CD8-positive, alpha-beta memory T cell (primary cell): ENCODE measurements at regions not wholly inside any gene's neighbourhood (a gene's known extent, or its start where the extent isn't known, plus 50 kb on each side); places are given as distances from the start of the nearest gene placed in this dataset.

Experiments
- CTCF ChIA-PET: fragments of 350-600 bp; sonication (Branson Sonifier 250); formaldehyde crosslinking; loops from one replicate; lab custom pipeline; 2021; ENCODE audit warnings: antibody characterized with exemption; lab: Charles Lee
- POLR2A ChIA-PET: fragments of 350-600 bp; sonication (Branson Sonifier 250); formaldehyde crosslinking; loops from one replicate; lab custom pipeline; 2021; ENCODE audit warnings: antibody characterized with exemption; lab: Charles Lee
- DNase-seq, 5 donors: peaks; one replicate each; pipeline versions ENCODE4 v3.0.0 to v3.0.0-alpha.2; 2020 to 2022; ENCODE audit warnings: mixed read lengths in 1 of 5
- H3K27ac ChIP-seq: one replicate; pipeline ENCODE4 v1.7.0; 2013; ENCODE audit warnings: low read depth, mild to moderate bottlenecking, low read length, moderate library complexity
- H3K27me3 ChIP-seq: 2 replicates; pipeline ENCODE4 v1.7.0; 2013; ENCODE audit warnings: low read length, mild to moderate bottlenecking; ENCODE audit not compliant: insufficient read depth, poor library complexity, severe bottlenecking
- H3K36me3 ChIP-seq: 2 replicates; pipeline ENCODE4 v1.7.0; 2013; ENCODE audit warnings: mild to moderate bottlenecking, low read length, moderate library complexity; ENCODE audit not compliant: insufficient read depth
- H3K4me1 ChIP-seq: 2 replicates; pipeline ENCODE4 v1.7.0; 2013; ENCODE audit warnings: mild to moderate bottlenecking, low read length, moderate library complexity; ENCODE audit not compliant: insufficient read depth
- H3K4me3 ChIP-seq: 2 replicates; pipeline ENCODE4 v1.7.0; 2013; ENCODE audit warnings: mild to moderate bottlenecking, low read length
- H3K9me3 ChIP-seq: 2 replicates; pipeline ENCODE4 v1.7.0; 2013; ENCODE audit warnings: mild to moderate bottlenecking, low read length
- H3K27ac Mint-ChIP-seq, 8 donors: one replicate each; pipeline ENCODE4 v1.8.0; 2020 to 2021; ENCODE audit warnings: mixed read lengths in 8 of 8, mild to moderate bottlenecking in 6 of 8, inconsistent platforms in 3 of 8, moderate library complexity in 3 of 8
- H3K27me3 Mint-ChIP-seq, 2 donors: one replicate each; pipeline ENCODE4 v1.8.0; 2020 to 2021; ENCODE audit warnings: mixed read lengths in 2 of 2, mild to moderate bottlenecking in 1 of 2, moderate library complexity in 1 of 2
- H3K36me3 Mint-ChIP-seq, 3 donors: one replicate each; pipeline ENCODE4 v1.8.0; 2020 to 2021; ENCODE audit warnings: mixed read lengths in 3 of 3, inconsistent platforms in 1 of 3, mild to moderate bottlenecking in 1 of 3
- H3K4me1 Mint-ChIP-seq, 3 donors: one replicate each; pipeline ENCODE4 v1.8.0; 2020 to 2021; ENCODE audit warnings: mixed read lengths in 3 of 3, inconsistent platforms in 1 of 3, mild to moderate bottlenecking in 1 of 3
- H3K4me3 Mint-ChIP-seq, 7 donors: one replicate each; pipeline ENCODE4 v1.8.0; 2020 to 2021; ENCODE audit warnings: mixed read lengths in 7 of 7, mild to moderate bottlenecking in 6 of 7, moderate library complexity in 4 of 7, inconsistent platforms in 2 of 7
- H3K9me3 Mint-ChIP-seq, 5 donors: one replicate each; pipeline ENCODE4 v1.8.0; 2020 to 2022; ENCODE audit warnings: mixed read lengths in 5 of 5, mild to moderate bottlenecking in 3 of 5, moderate library complexity in 2 of 5, inconsistent platforms in 1 of 5

GRCh38 chr4:81694176-81694913 is 222.6 kb upstream of the RASGEF1B start:
- H3K27ac ChIP-seq = no peak overlapping the region
- Mint-ChIP-seq H3K9me3 (no peaks in the 10 kb centered on the region), H3K36me3 (no peaks in the 10 kb centered on the region), H3K4me1 (no peaks in the 10 kb centered on the region), H3K27me3 (peaks cover 7 to 18% of the 10 kb centered on the region in 2 donors), H3K27ac (no peak overlapping the region), H3K4me3 (no peak overlapping the region)
- no peak for DNase-seq
- no peak overlapping the region for H3K4me3 ChIP-seq
- H3K4me1 ChIP-seq = no peaks in the 10 kb centered on the region
- ChIA-PET POLR2A (no interaction called here), CTCF (no interaction called here)
- no peaks in the 10 kb centered on the region for H3K27me3 ChIP-seq
- no peaks in the 10 kb centered on the region for H3K9me3 ChIP-seq
- no peaks in the 10 kb centered on the region for H3K36me3 ChIP-seq

DNA sequence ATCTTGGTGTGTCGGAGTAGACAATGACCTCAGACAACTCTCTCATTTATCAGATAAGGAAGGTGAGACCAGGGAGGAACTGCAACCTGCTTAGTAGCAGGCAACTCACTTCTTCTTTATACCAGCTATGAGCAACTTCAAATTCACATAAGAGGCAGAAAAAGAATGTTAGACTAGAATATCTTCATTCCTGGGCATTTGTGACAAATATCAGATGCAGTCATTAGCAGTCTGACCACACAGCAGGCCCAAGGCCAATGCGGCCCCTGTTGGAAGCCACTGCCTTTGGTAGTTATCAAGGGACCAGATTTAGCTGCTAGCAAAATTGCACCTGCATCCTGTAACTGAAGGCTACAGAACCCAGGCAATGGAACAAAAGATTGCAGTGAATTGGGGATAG is 219.2 kb upstream of the RASGEF1B start:
- Mint-ChIP-seq H3K4me3 (no peak overlapping the region), H3K9me3 (no peaks in the 10 kb centered on the region), H3K27me3 (peaks cover 7 to 24% of the 10 kb centered on the region in 2 donors), H3K36me3 (no peaks in the 10 kb centered on the region), H3K4me1 (no peaks in the 10 kb centered on the region), H3K27ac (no peak overlapping the region)
- Histone ChIP-seq H3K27ac (no peak overlapping the region), H3K4me1 (no peaks in the 10 kb centered on the region), H3K4me3 (no peak overlapping the region), H3K36me3 (no peaks in the 10 kb centered on the region), H3K27me3 (no peaks in the 10 kb centered on the region), H3K9me3 (no peaks in the 10 kb centered on the region)
- DNase-seq = no peak
- POLR2A ChIA-PET = no interaction called here
- CTCF ChIA-PET = no interaction called here

- no peaks in the 10 kb centered on the region for H3K4me1 ChIP-seq
- H3K27me3 Mint-ChIP-seq = peaks cover 4 to 20% of the 10 kb centered on the region in 2 donors
- H3K4me1 Mint-ChIP-seq = no peaks in the 10 kb centered on the region
- no peaks in the 10 kb centered on the region for H3K27me3 ChIP-seq
- H3K27ac Mint-ChIP-seq = no peak overlapping the region
- CTCF ChIA-PET = interaction anchor here (1.0 to 3.5 kb wide), 5 partner anchors 23 to 222 kb away, joined by 3 to 19 read pairs (median 4); partner anchors contain the start of gene RASGEF1B
- H3K27ac ChIP-seq = no peak overlapping the region
- H3K36me3 ChIP-seq = no peaks in the 10 kb centered on the region
- no peaks in the 10 kb centered on the region for H3K9me3 ChIP-seq
- no peaks in the 10 kb centered on the region for H3K9me3 Mint-ChIP-seq
- peak in 2 of 5 donors; percentile 1 to 4 for DNase-seq
- no peaks in the 10 kb centered on the region for H3K36me3 Mint-ChIP-seq
- H3K4me3 Mint-ChIP-seq = no peak overlapping the region
- H3K4me3 ChIP-seq = no peak overlapping the region
- POLR2A ChIA-PET = interaction anchor here (0.9 kb wide), 1 partner anchor 217 kb away, joined by 3 read pairs; the partner anchor contains the start of gene RASGEF1B
Observed at GRCh38 chr4:81688085-81688484, 216.4 kb upstream of the RASGEF1B start.

- Mint-ChIP-seq H3K9me3 (no peaks in the 10 kb centered on the region), H3K4me1 (no peaks in the 10 kb centered on the region), H3K27me3 (peaks cover 4 to 20% of the 10 kb centered on the region in 2 donors), H3K4me3 (no peak overlapping the region), H3K27ac (no peak overlapping the region), H3K36me3 (no peaks in the 10 kb centered on the region)
- Histone ChIP-seq H3K4me1 (no peaks in the 10 kb centered on the region), H3K27ac (no peak overlapping the region), H3K36me3 (no peaks in the 10 kb centered on the region), H3K9me3 (no peaks in the 10 kb centered on the region), H3K27me3 (no peaks in the 10 kb centered on the region), H3K4me3 (no peak overlapping the region)
- DNase-seq = no peak
- CTCF ChIA-PET = interaction anchor here (1.0 to 3.5 kb wide), 6 partner anchors 10 to 221 kb away, joined by 3 to 19 read pairs (median 4); partner anchors contain the start of gene RASGEF1B
- POLR2A ChIA-PET = interaction anchor here (0.9 kb wide), 1 partner anchor 216 kb away, joined by 3 read pairs; the partner anchor contains the start of gene RASGEF1B
Observed at GRCh38 chr4:81687471-81687870, 215.8 kb upstream of the RASGEF1B start.

GRCh38 chr4:81685104-81685503 is 213.4 kb upstream of the RASGEF1B start:
- Mint-ChIP-seq H3K4me1 (no peaks in the 10 kb centered on the region), H3K4me3 (no peak overlapping the region), H3K27ac (no peak overlapping the region), H3K36me3 (no peaks in the 10 kb centered on the region), H3K27me3 (peaks cover 2 to 6% of the 10 kb centered on the region in 2 donors), H3K9me3 (no peaks in the 10 kb centered on the region)
- Histone ChIP-seq H3K4me1 (no peaks in the 10 kb centered on the region), H3K36me3 (no peaks in the 10 kb centered on the region), H3K4me3 (no peak overlapping the region), H3K27me3 (no peaks in the 10 kb centered on the region), H3K27ac (no peak overlapping the region), H3K9me3 (no peaks in the 10 kb centered on the region)
- CTCF ChIA-PET = no interaction called here
- DNase-seq = no peak
- POLR2A ChIA-PET = no interaction called here

DNA sequence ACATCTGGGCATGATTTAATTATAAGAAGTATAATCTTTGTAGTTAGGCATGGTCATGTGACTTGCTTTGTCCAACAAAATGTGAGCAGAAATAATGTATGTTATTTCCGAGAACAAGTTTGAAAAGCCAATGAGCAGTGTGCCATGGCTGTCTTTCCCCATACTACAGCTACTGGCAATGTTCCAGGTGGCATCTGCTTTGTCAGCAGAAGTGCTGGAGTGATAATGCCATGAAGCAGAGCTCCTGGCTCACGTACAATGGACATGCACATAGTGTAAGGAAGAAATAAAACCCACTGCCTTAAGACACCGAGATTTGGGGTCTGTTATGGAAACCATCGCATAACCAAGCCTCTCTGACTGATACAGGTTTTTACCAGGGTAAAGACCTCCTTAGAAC is 212.6 kb upstream of the RASGEF1B start:
- CTCF ChIA-PET = no interaction called here
- Mint-ChIP-seq H3K4me1 (no peaks in the 10 kb centered on the region), H3K27ac (peak overlapping the region in 1 of 8 donors; percentile 19)

GRCh38 chr4:81682492-81682891 is 210.8 kb upstream of the RASGEF1B start:
- H3K9me3 ChIP-seq = no peaks in the 10 kb centered on the region
- peaks cover 0 to 2% of the 10 kb centered on the region in 2 donors for H3K27me3 Mint-ChIP-seq
- no peaks in the 10 kb centered on the region for H3K9me3 Mint-ChIP-seq
- POLR2A ChIA-PET = no interaction called here
- H3K36me3 ChIP-seq = no peaks in the 10 kb centered on the region
- H3K36me3 Mint-ChIP-seq = no peaks in the 10 kb centered on the region
- H3K4me1 ChIP-seq = no peaks in the 10 kb centered on the region
- no peaks in the 10 kb centered on the region for H3K4me1 Mint-ChIP-seq
- no peak for DNase-seq
- no peak overlapping the region for H3K27ac ChIP-seq
- CTCF ChIA-PET = interaction anchor here (1.0 kb wide), 1 partner anchor 11 kb away, joined by 3 read pairs; no protein-coding TSS in a partner anchor
- H3K27ac Mint-ChIP-seq = no peak overlapping the region
- no peak overlapping the region for H3K4me3 Mint-ChIP-seq
- no peaks in the 10 kb centered on the region for H3K27me3 ChIP-seq
- no peak overlapping the region for H3K4me3 ChIP-seq

More for the DNA sequence above, 212.6 kb upstream of the RASGEF1B start:
- no peak for DNase-seq
- peaks cover 0 to 6% of the 10 kb centered on the region in 2 donors for H3K27me3 Mint-ChIP-seq
- H3K4me1 ChIP-seq = no peaks in the 10 kb centered on the region
- POLR2A ChIA-PET = no interaction called here
- no peaks in the 10 kb centered on the region for H3K36me3 Mint-ChIP-seq
- no peaks in the 10 kb centered on the region for H3K36me3 ChIP-seq
- H3K4me3 Mint-ChIP-seq = no peak overlapping the region
- H3K27ac ChIP-seq = no peak overlapping the region
- H3K9me3 Mint-ChIP-seq = no peaks in the 10 kb centered on the region
- no peak overlapping the region for H3K4me3 ChIP-seq
- no peaks in the 10 kb centered on the region for H3K9me3 ChIP-seq
- H3K27me3 ChIP-seq = no peaks in the 10 kb centered on the region

GRCh38 chr4:81679315-81679714 is 207.6 kb upstream of the RASGEF1B start:
- Mint-ChIP-seq H3K27ac (no peak overlapping the region), H3K27me3 (no peaks in the 10 kb centered on the region), H3K9me3 (no peaks in the 10 kb centered on the region), H3K36me3 (no peaks in the 10 kb centered on the region), H3K4me1 (no peaks in the 10 kb centered on the region), H3K4me3 (no peak overlapping the region)
- Histone ChIP-seq H3K4me3 (no peak overlapping the region), H3K9me3 (no peaks in the 10 kb centered on the region), H3K36me3 (no peaks in the 10 kb centered on the region), H3K27me3 (no peaks in the 10 kb centered on the region), H3K4me1 (no peaks in the 10 kb centered on the region), H3K27ac (no peak overlapping the region)
- no peak for DNase-seq
- ChIA-PET POLR2A (no interaction called here), CTCF (interaction anchor here (1.6 kb wide), 1 partner anchor 14 kb away, joined by 3 read pairs; no protein-coding TSS in a partner anchor)
